GM23338 (cell line): ENCODE measurements at regions not wholly inside any gene's neighbourhood (a gene's known extent, or its start where the extent isn't known, plus 50 kb on each side); places are given as distances from the start of the nearest gene placed in this dataset.
A peak's percentile ranks its signal among the peaks of the same experiment; 100 is the strongest.

Experiments used
- ATAC-seq: fragments of 200-7000 bp; cut with Tn5 transposase; 3 replicates; pipeline ENCODE4 v1.9.1; 2020
- DNase-seq: peaks from one replicate; pipeline ENCODE4 v3.0.0-alpha.2; 2015; ENCODE audit warnings: low spot score
- H2AFZ ChIP-seq: fragments of 200-600 bp; sonication (generic); 2 replicates; pipeline ENCODE4 v1.8.0; 2016; ENCODE audit warnings: antibody characterized with exemption, mild to moderate bottlenecking, moderate library complexity
- H3F3A ChIP-seq: fragments of 200-600 bp; sonication (generic); replicated peaks from 2 replicates; pipeline ENCODE4 v1.8.0; 2017; ENCODE audit warnings: antibody characterized with exemption, mixed run types, low read depth
- H3K27ac ChIP-seq: fragments of 200-600 bp; sonication (generic); 2 replicates; pipeline ENCODE4 v1.6.1; 2016; ENCODE audit warnings: low read depth
- H3K27me3 ChIP-seq: fragments of 200-600 bp; sonication (generic); 2 replicates; pipeline ENCODE4 v1.8.0; 2016; ENCODE audit warnings: mild to moderate bottlenecking, mixed run types, moderate library complexity; ENCODE audit not compliant: insufficient read depth
- H3K36me3 ChIP-seq: fragments of 200-600 bp; sonication (generic); 2 replicates; pipeline ENCODE4 v1.8.0; 2016; ENCODE audit warnings: mild to moderate bottlenecking; ENCODE audit not compliant: insufficient read depth
- H3K4me1 ChIP-seq: fragments of 200-600 bp; sonication (generic); 2 replicates; pipeline ENCODE4 v1.8.0; 2016; ENCODE audit warnings: mild to moderate bottlenecking, moderate library complexity; ENCODE audit not compliant: insufficient read depth
- H3K4me2 ChIP-seq: fragments of 200-600 bp; sonication (generic); 2 replicates; pipeline ENCODE4 v1.7.1; 2017; ENCODE audit warnings: mixed run types
- H3K4me3 ChIP-seq: fragments of 200-600 bp; sonication (generic); 2 replicates; pipeline ENCODE4 v1.6.1; 2016; ENCODE audit warnings: mixed run types
- H3K79me2 ChIP-seq: fragments of 200-600 bp; sonication (generic); replicated peaks from 2 replicates; pipeline ENCODE4 v1.8.0; 2017; ENCODE audit warnings: mild to moderate bottlenecking; ENCODE audit not compliant: insufficient read depth
- H3K9me2 ChIP-seq: fragments of 200-600 bp; sonication (generic); 2 replicates; pipeline ENCODE4 v1.8.0; 2017; ENCODE audit not compliant: insufficient read depth
- H4K20me1 ChIP-seq: fragments of 200-600 bp; sonication (generic); replicated peaks from 2 replicates; pipeline ENCODE4 v1.8.0; 2017; ENCODE audit warnings: mild to moderate bottlenecking; ENCODE audit not compliant: insufficient read depth
- H3K27ac Mint-ChIP-seq: 2 replicates; pipeline ENCODE4 v1.8.0; 2020; ENCODE audit warnings: inconsistent platforms, mild to moderate bottlenecking, moderate library complexity, mixed read lengths
- H3K27me3 Mint-ChIP-seq: 3 replicates; pipeline ENCODE4 v1.8.0; 2022; ENCODE audit warnings: low read depth, mild to moderate bottlenecking, moderate library complexity, mixed read lengths, inconsistent platforms; ENCODE audit not compliant: insufficient read depth, poor library complexity
- H3K36me3 Mint-ChIP-seq: 3 replicates; pipeline ENCODE4 v1.8.0; 2021; ENCODE audit warnings: low read depth, mild to moderate bottlenecking, inconsistent platforms, moderate library complexity, mixed read lengths
- H3K4me1 Mint-ChIP-seq: 3 replicates; pipeline ENCODE4 v1.8.0; 2020; ENCODE audit warnings: mild to moderate bottlenecking, inconsistent platforms, mixed read lengths
- H3K4me3 Mint-ChIP-seq: 3 replicates; pipeline ENCODE4 v1.8.0; 2021; ENCODE audit warnings: moderate library complexity, mild to moderate bottlenecking, inconsistent platforms, mixed read lengths
- H3K9me3 Mint-ChIP-seq: 3 replicates; pipeline ENCODE4 v1.8.0; 2020; ENCODE audit warnings: moderate library complexity, mild to moderate bottlenecking, inconsistent platforms, mixed read lengths
- CREB1 ChIP-seq: fragments of 250-450 bp; sonication (Bioruptor Pico); IDR thresholded peaks from 2 replicates; pipeline ENCODE4 v1.5.0; 2020; ENCODE audit warnings: low read depth, mild to moderate bottlenecking, moderate library complexity
- CTCF ChIP-seq, 2 experiments: fragments of 200-600 bp in 1 of 2; sonication (generic) in 1 of 2; conservative IDR thresholded peaks; 2 replicates each; pipeline versions ENCODE4 v1.5.1 to v1.6.1; 2016 to 2017; ENCODE audit warnings: antibody characterized with exemption in 2 of 2, low read depth in 2 of 2, mild to moderate bottlenecking in 2 of 2, moderate library complexity in 1 of 2
- ETS1 ChIP-seq: IDR thresholded peaks from 2 replicates; pipeline ENCODE4 v1.6.1; 2016; ENCODE audit warnings: antibody characterized with exemption
- EZH2phosphoT487 ChIP-seq: fragments of 200-600 bp; sonication (generic); IDR thresholded peaks from one replicate; pipeline ENCODE4 v1.8.1; 2018; ENCODE audit warnings: antibody characterized with exemption; ENCODE audit not compliant: unreplicated experiment
- JUNB ChIP-seq: IDR thresholded peaks from one replicate; pipeline ENCODE4 v1.6.1; 2016; ENCODE audit warnings: antibody characterized with exemption; ENCODE audit not compliant: unreplicated experiment
- NANOG ChIP-seq: IDR thresholded peaks from 2 replicates; pipeline ENCODE4 v1.6.1; 2016; ENCODE audit warnings: antibody characterized with exemption, borderline replicate concordance
- REST ChIP-seq: IDR thresholded peaks from one replicate; pipeline ENCODE4 v1.6.1; 2018; ENCODE audit warnings: antibody characterized with exemption; ENCODE audit not compliant: unreplicated experiment
- STAT1 ChIP-seq: IDR thresholded peaks from one replicate; pipeline ENCODE4 v1.6.1; 2016; ENCODE audit warnings: antibody characterized with exemption; ENCODE audit not compliant: unreplicated experiment
- ZNF114 ChIP-seq: fragments of 250-450 bp; sonication (Bioruptor Pico); IDR thresholded peaks from 2 replicates; pipeline ENCODE4 v1.5.0; 2020; ENCODE audit warnings: mild to moderate bottlenecking, moderate library complexity
- ZNF331 ChIP-seq: fragments of 250-450 bp; sonication (Bioruptor Pico); IDR thresholded peaks from 2 replicates; pipeline ENCODE4 v1.5.0; 2020; ENCODE audit warnings: low read depth, mild to moderate bottlenecking, moderate library complexity
- ZNF462 ChIP-seq: fragments of 250-450 bp; sonication (Bioruptor Pico); IDR thresholded peaks from 2 replicates; pipeline ENCODE4 v1.5.0; 2020; ENCODE audit warnings: mild to moderate bottlenecking, moderate library complexity

- no peak for TF ChIP-seq REST
- no peak for TF ChIP-seq EZH2phosphoT487
- TF ChIP-seq STAT1 = no peak
- TF ChIP-seq CREB1 (CRISPR knock-in tag) = no peak
- TF ChIP-seq ETS1 = no peak
- TF ChIP-seq JUNB = no peak
These were observed 198.7 kb upstream of the NDST3 start (continued) for GRCh38 chr4:117835566-117835965.

GRCh38 chr4:117844594-117844993 lies 189.7 kb upstream of the NDST3 start:
- Histone ChIP-seq H3K4me2 (0 out of 2 replicates have a peak overlapping the region, but pooled peaks have one; percentile 9), H3K4me1 (peaks cover 17% of the 10 kb centered on the region), H3K36me3 (no peaks in the 10 kb centered on the region), H3K4me3 (no peak overlapping the region), H3K27me3 (no peaks in the 10 kb centered on the region), H2AFZ (no peak overlapping the region; the same call in 1 of the 2 replicates), H3K79me2 (no peaks in the 10 kb centered on the region), H3K27ac (no peak overlapping the region), H3F3A (no peaks in the 10 kb centered on the region), H3K9me2 (peaks cover 19% of the 10 kb centered on the region), H4K20me1 (no peaks in the 10 kb centered on the region)
- Mint-ChIP-seq H3K9me3 (no peaks in the 10 kb centered on the region), H3K36me3 (no peaks in the 10 kb centered on the region; the same call in 2 of the 3 replicates), H3K4me3 (no peak overlapping the region), H3K27ac (0 out of 2 replicates have a peak overlapping the region, but pooled peaks have one; percentile 21), H3K4me1 (peaks cover 9% of the 10 kb centered on the region; the same call in 2 of the 3 replicates), H3K27me3 (no peaks in the 10 kb centered on the region)
- no peak for ATAC-seq
- peak; percentile 24 for DNase-seq
- TF ChIP-seq EZH2phosphoT487 (no peak), CTCF (conservative IDR thresholded peaks at IDR 0.05; ENCODE audit: low read depth in 2 of 2) (no peak), STAT1 (no peak), CREB1 (CRISPR knock-in tag) (no peak), ZNF331 (CRISPR knock-in tag) (no peak), ZNF114 (CRISPR knock-in tag) (no peak), NANOG (no peak), ZNF462 (no peak), ETS1 (no peak)
